HT1080 (cell line): ENCODE measurements at regions not wholly inside any gene's neighbourhood (a gene's known extent, or its start where the extent isn't known, plus 50 kb on each side); places are given as distances from the start of the nearest gene placed in this dataset. TPM values are rescaled to one million over a fixed set of nuclear protein-coding genes. Genes with fewer than 3 reads are reported as not detected.

Experiments used
- DNase-seq: peaks from one replicate; pipeline ENCODE4 v3.0.0-alpha.2; 2015; ENCODE audit warnings: low read depth
- small RNA-seq: library from RNA; depleted of rRNA; stranded (forward); fragments of <200 nt; gene quantifications from one replicate; pipeline ENCODE3, GENCODE V24; 2014

DNA sequence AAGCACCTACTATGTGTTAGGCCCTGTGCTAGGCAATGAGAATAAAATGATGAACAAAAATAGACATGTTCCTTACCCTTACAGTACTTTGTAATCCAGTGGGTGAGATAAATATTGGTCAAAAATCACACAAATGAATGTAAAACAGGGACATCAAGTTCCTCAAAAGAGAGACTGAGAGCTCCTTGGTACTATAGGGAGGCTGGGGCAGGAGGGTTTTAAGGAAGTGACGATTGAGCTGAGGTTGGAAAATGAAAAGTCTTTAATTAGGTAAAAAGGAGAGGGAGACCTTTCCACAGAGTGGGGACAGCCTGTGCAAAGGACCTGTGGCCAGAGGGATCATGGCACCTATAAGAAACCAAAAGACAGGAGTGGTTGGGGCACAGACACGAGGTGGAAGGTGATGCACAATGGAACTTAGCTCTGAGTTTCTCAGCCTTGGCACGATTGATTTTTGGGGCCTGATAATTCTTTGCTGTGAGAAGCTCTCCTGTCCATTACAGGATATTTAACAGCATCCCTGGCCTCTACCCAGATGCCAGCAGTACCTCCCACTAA, 140.3 kb downstream of the CEP57L1 start:
- DNase-seq: no peak

DNA sequence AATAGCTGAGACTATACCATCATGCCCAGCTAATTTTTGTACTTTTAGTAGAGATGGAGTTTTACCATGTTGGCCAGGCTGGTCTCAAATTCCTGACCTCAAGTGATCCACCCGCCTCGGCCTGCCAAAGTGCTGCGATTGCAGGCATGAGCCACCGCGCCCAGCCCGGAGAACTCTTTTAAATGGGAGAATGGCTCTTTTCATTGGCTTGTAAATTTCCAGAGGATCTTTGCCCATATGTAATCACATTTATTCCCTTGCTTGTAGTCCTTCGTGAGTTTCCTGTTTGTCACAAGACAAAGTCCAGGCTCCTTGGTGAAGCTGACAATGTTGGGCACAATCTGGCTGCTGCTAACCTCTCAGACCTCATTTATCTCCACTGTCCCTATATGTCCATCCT, 135.1 kb downstream of the CEP57L1 start:
- DNase-seq: no peak

DNA sequence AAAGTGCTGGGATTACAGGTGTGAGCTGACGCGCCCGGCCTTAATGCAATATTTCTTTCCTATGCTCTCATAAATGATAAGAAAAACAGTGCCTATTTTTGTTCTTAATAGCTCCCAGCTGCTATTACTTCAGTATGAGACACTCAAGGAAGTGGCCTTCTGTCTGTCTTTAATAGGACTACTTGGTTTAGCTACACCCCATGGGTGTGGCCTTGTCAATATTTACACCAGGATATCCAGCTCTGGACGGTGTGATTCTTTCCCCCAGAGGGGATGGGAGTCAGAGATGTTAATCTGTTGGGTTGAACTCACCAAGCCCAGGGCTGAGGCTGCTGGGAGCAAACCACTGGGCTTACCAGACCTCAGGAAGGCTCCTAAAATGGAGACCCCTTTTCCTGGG, 134.2 kb downstream of the CEP57L1 start:
- no peak for DNase-seq

DNA sequence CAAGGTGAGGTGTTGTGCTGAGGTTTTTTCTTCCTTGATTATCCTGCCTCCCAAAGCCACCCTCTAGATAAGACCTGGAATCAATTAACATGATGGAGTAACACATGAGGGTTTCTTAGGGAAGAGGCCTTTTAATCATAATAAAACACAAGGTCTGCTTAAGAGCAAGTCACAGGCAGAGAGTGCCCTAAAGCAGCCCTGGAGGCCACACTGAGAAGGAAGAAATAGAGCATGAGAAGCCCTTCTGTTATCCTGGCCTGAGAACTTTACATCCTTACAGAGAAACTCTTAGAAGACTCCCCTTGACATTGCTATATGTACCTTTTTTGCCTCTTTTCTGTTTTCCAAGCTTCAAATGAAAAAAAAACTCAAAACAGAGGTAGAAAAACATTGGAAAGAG, 132.3 kb downstream of the CEP57L1 start:
- no peak for DNase-seq

DNA sequence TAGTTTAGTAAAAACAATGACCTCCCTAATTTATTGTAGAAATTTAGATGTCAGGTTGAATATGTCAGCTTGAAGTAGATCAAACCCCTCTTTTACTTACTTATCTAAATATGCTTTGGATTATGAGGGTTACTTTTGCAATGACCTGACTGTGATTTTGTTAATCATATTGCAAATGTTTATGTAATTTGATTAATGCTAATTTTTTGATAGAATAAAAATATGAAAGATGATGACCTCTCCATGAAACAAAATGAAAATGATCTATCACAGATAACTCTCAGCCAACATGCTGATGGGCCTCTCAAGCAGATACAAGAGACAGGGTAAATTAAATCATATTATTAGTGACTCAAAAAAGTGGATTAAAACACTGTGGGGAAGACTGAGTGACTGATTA, 131.0 kb downstream of the CEP57L1 start:
- DNase-seq: no peak

DNA sequence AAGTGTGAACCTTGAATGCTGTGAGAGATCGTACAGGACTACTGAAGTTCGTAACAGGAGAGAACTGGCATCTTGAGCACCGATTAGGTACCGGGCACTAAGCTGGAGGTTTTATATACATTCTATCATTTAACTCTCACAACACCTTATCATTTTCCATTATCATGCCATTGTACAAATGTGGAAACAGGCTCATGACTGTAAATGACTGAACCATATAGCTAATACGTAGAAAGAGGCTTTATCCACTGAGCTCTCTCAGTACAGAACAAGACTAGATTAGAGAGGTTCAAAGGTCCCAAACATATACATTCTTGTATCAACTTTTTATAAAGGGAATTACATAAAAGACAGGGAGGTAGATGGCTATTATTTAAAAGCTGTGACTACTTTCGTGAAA, 130.6 kb downstream of the CEP57L1 start:
- DNase-seq: no peak

DNA sequence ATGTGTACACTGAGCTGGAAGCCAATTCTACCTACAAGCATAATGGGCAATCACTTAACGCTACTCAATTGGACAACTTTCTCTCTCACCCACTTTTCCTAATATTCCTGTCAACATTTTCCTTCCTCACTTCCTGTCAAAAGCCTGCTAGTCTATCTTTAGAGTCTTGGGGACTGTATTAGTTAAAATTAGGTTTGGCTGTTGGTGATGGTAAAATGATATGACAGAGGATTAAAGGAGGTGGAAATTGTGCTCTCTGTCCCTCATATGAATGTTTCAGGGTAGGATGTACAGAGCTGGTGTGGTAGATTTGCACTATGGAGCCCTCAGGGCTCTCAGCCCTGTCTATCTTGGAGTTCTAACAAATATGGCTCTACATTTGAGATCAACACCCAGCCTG, 129.7 kb downstream of the CEP57L1 start:
- DNase-seq: no peak

DNA sequence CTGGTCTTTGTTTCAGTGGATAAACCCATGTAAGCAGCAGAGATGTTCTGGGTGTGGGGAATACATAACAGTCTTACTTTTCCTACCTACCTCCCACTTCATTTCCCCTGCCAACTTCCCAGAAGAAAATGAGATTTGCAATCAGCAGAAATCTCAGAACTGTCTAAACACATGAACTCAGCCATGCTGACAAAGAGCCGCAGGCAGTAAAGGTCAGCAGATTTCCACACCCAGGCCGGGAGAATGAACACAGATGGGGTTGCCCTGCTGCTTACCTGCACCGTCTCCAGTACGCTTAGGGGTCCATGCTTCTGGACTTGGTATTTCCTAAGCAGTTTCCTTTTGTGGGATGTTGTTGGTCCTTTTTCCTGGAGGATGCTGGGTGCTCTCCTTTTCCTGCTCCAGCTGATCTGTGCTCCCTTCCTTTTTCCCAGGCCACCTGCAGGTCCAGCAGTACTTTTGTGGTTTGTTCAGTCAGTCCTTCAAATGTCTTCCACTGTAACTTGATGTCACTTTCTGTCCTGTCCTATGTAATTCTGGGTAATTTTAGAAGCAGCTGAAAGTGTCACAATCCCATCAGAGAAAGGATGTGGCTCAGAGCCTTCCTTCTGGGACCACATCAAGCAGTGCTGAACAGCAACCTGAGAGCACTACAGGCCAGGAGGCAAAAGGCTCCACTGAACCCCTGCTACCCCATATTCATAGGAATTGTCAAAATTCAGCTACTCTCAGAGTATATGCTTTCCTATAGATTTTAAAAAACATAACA, 129.0 kb downstream of the CEP57L1 start:
- no peak for DNase-seq

DNA sequence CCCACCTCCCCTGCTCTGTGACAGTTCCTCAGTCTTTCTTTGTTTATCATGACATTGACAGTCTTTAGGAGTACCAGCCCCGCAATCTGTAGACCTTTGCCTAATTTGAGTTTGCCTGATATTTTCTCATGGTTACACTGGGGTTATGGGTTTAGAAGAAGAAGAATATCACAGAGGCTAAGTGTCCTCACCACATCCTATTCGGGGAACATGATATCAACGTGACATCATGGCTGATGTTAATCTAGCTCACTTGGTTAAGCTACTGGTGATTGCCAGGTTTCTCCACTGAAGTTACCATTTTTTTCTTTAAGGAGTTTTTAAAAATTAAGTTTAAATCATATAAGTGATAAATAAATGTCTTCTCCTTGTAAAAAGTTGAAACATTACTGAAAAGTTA, 127.5 kb downstream of the CEP57L1 start:
- no peak for DNase-seq

DNA sequence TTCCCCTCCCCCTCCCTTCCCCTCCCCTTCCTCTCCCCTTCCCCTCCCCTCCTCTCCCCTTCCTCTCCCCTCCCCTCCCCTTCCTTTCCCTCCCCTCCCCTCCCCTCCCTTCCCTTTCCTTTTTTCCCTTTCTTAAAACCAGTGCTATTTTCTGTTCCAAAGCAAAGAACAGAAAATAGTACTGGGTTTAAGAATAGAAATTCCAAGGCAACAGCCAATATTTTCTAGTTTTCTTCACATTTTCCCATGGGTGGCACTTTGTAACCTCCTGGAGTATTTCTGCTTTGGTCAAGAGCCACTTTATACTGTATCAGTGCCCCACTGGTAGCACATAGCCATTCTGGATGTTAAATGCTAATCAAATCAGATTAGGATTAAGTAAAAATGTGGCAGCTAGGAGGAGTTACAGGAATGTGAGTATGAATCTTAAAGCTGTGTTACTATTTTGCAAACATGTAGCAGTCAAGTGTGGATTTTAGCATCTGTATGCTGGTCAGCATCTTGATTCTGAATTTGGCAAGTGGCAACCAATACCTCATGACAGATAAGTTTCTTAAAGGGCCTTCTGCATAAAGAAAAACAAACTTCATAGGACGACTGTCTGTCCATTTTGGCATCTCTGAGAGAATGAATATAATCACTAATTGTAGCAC, 126.4 kb downstream of the CEP57L1 start:
- no peak for DNase-seq

Small RNAs in the stretch of these regions (small RNA-seq; reads per million reads assigned to genes)
- not detected for gene AL359711.1
- not detected for gene RNY3P11
